Iris pigment epithelial cell (primary cell): ENCODE measurements at regions not wholly inside any gene's neighbourhood (a gene's known extent, or its start where the extent isn't known, plus 50 kb on each side); places are given as distances from the start of the nearest gene placed in this dataset.

Source experiments
- DNase-seq: peaks from one replicate; pipeline ENCODE4 v3.0.0-alpha.2; 2011; ENCODE audit warnings: low read depth

DNA sequence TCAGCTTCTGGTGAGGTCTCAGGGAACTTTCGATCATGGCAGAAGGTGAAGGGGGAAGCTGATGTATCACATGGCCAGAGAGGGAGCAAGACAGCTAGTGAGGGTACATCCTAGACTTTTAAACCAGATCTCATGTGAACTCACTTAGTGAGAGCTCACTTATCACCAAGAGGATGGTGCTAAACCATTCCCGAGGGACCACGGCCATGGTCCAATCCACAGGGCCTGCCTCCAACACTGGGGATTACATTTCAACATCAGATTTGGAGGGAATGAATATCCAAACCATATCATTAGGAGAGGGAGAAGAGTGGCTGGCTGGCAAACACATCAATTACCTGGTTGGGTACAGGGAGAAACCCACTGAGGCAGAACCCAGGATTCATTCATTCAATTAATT, 75.7 kb upstream of the HAAO start:
- DNase-seq, result no peak

DNA sequence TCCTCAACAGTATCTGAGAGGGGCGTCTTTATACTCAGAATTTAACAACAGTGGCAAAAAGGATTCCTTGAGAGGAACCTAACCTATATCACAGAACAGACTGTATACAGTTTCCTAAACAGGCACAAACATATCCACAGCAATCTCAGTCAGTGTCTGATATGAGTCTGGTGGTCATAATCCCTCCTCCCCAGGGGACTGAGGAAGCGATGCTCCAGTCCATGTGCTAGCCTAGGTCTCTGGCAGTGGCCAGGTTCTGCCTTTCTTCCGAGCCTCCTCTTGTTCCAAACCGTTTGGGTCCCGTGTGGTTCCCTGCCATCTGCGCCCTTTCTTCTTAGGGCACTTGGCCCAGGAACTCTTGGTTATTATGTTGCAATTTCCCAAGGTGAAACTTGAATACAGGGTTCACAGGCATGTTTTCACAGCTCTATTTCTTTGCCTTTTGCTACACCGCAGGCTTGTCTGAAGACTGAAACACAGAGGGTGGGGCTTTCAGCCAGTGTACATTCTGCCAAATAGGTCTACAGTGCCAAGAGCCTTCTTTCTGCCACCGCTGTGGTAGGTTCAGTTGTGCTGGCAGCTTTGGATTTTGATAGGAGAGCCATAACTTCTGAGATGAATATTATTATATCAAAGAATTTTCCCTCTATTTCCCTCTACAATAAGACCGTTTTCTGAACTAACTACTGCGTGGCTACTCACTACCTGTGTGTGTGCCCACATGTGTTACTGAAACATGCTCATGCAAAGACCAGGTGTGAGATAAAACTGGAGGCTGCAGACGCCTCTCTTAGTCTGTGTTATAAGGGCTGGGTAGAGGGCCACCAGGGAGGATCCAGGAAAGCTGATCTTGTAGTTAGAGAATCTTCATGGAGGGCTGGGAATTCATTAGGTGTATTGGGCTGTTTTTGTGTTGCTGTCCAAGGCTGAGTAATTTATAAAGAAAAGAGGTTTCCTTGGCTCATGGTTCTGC, 75.0 kb upstream of the HAAO start:
- DNase-seq, result no peak

DNA sequence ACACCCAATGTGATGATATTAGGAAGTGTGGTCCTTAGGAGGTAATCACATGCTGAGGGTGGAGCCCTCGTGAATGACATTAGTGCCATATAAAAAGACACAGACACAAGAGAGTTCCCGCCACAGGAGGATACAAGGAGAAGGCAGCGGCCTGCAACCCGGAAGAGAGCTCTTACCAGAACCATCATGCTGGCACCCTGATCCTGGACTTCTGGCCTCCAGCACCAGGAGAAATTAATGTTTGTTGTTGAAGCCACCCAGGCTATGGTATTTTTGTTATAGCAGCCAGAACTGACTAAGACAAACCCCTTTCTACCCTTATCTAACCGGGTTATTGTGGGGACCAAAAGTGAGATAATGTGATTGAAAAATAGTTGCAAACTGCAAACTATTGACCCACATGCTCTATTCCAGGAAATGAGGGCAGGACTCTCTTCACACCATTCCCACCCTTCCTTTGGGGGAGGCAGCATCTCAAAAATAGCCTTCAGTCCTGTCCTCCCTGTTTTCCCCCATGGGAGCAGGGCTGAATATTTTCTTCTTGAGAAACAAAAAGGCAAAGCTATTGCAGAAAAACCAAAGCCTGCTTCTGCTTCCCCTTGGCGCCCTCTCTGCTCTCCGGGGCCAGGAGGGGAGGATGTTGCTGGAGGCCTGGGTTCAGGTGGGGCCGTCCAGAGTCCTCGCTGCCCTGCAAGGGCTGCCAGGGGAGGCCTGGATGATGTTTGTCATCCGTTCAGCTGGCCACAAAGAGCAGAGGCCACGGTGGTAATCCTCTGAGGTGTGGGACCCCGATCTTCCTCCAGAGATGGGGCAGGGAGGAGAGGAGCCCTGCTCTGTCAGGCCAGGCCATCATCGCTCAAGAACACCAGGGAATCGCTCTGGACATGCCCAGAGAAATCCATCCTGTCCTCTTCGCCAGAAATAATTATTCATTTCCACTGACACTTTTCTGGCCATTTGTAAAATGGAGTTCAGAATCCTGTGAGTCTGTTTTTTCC, 73.8 kb upstream of the HAAO start:
- DNase-seq, result no peak

- no peak for DNase-seq
Measured at GRCh38 chr2:42864641-42865280, 72.4 kb upstream of the HAAO start.

DNA sequence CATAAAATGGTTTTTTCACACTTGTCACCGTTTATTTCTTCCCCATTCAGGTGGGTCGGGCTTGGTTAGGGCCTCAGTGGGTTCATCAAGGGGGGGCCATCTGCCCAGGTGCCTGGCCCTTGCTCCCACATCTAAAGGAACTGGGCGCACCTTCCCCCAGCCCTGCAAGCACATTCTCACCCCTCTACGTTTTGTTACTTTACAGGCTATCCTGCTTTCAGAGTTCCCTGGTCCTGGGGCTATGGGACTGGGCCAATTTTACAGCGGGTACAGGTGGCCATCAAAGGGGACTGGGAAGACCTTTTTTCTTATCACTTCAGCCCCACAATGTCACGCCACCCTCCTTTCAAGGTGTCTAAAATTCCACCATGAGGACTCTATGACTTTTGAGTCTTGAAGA, 71.8 kb upstream of the HAAO start:
- no peak for DNase-seq

- DNase-seq, result no peak
Measured at GRCh38 chr2:42863751-42864150, 71.4 kb upstream of the HAAO start.

- DNase-seq, result no peak
Measured at GRCh38 chr2:42863320-42863719, 70.9 kb upstream of the HAAO start.

GRCh38 chr2:42862669-42863185, 70.3 kb upstream of the HAAO start:
- DNase-seq, result no peak

- no peak for DNase-seq
Measured at GRCh38 chr2:42861321-42861720, 68.9 kb upstream of the HAAO start.

DNA sequence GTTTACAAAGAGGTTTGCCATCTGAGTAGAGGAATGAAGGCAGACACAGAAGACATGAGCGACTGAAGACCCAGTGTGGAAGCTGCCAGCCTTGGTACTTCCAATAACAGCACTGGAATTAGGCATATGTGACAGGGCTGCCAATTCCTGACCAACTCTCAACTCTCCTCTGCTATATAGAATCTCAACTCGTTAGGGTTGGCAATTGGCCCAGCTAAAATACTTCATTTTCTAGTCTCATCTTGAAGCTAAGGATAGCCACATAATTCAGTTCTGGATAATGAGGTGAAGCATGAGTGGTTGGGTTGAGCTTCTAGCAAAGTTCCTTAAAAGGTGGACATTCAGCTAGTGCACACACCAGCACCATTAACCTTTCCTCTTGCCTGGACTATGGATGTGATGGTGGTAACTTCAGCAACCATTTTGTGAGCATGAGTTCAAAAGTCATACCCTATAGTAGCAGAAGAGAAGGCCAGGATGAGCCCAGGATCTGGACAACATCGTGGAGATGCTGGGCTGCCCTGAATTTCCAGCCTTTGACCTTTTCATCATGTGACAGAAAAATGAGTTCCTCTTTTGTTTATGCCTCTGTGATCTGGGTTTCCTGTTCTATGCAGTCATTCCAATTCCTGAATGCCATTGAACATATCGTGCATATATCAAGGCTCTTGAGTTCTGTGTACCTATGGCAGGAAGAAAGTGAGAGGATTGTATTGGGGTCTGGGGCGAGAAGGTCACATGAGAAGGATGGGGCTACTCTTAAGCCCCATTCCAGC, 68.1 kb upstream of the HAAO start:
- DNase-seq, result no peak

DNA sequence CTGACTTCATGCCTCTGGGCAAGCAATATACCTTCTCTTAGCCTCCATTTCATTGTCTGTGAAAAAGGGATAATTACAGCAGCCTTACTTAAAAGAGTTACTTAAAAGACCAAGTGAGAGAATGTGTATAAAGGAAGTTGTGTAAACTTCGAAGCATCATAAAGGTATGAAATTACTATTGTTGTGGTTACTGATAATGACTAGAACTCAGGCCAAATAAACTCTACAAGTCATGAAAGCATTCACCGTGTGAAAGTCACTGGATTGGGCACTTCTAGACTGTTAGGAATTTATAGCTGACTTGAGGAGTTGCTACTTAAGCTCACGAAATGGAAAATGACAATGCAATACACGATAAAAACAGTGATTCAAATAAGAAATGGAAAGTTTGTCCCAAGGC, 67.4 kb upstream of the HAAO start:
- peak; percentile 29 for DNase-seq

DNA sequence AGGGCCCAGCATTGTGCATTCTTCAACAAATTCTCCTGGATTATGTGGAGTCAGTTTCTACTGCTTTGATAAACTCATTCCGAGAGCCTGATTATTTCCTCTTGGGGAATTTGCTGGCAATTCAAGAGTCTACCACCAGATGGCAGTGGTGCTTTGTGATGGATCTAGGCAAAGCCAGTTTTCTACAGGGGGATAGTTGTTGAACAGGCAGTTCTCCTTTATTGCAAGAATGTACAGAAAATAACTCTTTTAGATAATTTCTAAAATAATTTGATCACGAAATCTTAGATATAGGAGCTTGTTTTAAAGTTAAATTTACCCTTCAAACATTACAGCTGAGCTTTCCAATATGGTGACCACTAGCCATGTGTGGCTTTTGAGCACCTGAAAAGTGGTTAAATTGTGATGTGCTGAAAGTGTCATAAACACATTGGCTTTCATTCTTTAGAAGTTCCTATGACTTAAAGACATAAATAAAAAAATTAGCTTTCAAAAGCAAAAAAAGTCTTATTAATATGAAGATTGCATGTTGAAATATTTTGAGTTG, 66.7 kb upstream of the HAAO start:
- peak; percentile 74 for DNase-seq

- no peak for DNase-seq
Measured at GRCh38 chr2:42858140-42859005, 66.0 kb upstream of the HAAO start.

DNA sequence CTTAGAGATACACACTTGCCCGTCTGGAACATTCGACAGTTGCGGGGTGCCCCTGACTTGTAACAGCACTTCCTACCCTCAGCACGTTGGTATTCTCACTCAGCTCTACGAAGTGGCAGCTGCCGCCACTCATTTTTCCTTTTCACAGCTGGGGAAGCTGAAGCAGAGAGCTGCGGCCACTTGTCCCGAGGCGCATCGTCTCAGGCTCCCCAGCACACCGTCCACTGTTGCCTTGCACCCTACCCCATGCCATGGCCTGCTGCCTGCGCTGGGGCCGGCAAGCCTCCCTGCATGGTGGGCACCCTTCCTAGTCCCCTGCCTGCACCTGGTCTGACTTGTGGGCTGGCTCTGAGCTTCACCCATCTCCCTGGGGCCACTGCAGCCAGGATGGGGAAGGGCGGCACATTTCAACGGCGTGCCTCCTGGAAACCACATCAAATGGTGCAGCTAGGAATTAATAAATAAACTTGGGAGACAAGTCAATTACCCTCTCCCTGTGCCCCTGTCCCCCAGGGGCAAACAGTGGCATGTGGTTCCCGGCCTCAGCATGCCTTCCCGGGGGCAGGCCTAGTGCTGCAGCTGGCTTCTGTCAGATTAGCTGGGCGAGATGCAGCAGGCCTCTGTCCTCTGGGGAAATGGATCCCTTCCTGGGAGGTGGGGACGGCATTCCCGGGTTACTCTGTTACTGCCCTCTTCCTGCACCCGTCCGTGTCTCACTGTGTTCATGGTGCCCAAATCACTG, 64.7 kb upstream of the HAAO start:
- DNase-seq, result no peak

DNA sequence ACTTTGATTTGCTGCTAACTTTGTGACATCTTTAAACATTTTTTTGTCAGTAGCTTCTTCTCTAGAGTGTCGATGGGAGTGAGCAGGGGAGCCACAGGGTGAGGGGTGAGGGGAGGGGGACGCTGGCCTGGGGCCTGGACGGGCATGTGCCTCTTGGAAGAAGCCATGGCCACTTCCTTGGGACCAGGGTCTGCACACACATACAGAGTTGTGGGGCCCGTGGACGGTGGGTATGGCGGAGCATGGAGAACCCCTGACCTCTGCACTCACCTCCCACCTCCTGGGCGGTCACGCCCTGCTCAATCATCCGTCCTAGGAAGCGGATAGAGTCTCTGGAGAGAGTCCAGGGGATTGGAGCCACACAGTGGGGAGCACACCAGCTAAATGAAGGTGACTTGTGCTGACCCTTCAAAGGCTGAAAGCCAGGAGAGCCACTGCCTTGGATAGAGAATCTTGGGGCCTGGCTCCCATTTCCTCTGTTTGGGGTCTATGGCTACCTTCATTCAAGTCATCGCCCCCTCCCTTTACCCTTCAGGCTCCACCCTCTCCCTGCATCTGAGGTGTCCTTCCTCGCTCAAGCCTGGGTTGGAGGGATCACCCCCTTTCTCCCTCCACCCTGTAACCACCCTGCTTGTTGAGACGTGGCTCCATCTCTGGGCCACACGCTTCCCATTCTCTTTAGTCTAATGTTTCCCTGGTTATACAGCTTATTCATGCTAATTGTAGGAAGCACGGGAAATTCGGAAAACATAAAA, 63.9 kb upstream of the HAAO start:
- no peak for DNase-seq

DNA sequence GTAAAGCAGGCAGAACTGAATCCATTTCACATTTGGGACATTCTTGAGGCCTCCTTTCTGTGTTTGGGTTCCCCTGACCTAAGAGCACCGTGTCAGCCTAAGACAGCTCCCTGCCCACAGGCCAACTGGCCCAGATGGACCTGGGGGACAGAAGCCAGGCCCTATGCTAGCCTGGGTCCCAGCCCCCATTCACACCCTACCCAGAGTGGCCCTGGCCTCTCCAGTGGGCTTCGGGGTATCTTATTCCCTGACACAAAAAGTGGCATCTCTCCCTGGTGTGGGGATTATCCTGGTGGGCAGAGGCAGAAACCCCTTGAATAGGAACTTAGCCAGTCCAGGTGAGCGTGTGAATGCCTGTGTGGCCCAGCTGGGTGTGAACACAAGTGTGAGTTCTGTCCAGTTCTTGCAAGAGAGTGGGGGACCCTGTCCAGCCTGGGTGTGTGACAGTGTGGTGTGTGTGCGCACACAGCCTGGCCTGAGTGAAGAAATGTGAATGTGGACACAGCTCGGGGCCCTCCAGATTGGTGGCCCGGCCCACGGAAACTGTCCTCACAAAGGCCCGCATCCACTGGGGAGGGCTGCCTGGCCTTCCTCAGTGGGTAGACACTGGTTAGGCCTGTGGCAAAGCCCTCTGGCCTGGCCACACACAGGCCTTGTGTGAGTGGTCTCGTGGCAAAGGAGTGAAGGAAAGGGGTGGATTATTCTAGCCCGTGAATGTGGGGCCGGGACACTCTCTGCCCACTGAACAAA, 63.0 kb upstream of the HAAO start:
- DNase-seq, result no peak

DNA sequence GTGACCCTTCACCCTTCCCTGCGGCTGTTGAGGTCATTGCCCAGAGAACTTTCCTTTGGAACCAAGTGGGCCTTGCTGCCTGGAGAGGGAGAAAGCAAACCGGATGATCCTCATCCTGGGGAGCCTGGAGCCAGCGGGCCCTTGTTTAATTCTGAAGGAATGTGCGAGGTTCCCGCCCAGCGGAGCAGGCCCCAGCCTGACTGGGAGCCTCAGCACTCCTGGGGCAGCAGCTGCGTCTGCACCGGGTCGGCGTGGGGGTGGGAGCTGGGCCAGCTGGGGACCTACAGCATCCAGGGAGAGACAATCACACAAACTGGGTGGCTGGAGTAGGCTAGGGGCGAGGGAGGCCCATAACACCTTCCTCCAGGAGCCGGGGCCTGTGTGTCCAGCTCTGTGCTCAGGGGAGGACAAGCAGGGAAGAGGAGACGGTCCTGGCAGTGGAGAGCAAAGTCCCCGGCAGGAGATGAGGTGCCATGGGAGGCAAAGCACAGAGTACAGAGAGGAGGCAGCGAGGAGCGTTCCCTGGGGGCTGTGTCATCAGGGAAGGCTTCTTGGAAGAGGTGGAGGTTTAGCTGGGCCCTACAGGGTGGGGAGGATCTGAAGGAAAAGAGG, 61.9 kb upstream of the HAAO start:
- DNase-seq, result no peak
